Sciatic nerve (tissue), 2 donors: ENCODE measurements at regions not wholly inside any gene's neighbourhood (a gene's known extent, or its start where the extent isn't known, plus 50 kb on each side); places are given as distances from the start of the nearest gene placed in this dataset.
A peak's percentile ranks its signal among the peaks of the same experiment; 100 is the strongest.

ENCODE experiments used
- ATAC-seq: fragments of 200-7000 bp; cut with Tn5 transposase; one replicate; pipeline ENCODE4 v1.9.1; 2020; ENCODE audit warnings: mild to moderate bottlenecking, moderate library complexity
- DNase-seq: peaks from one replicate; pipeline ENCODE4 v3.0.0-alpha.2; 2020; ENCODE audit warnings: low spot score
- intact Hi-C: fragments of 100-400 bp; cut with DNase I; formaldehyde crosslinking; loops from one replicate; pipeline ENCODE4 v1.14.2; 2022
- donor health status: DM: no; HTN: no; CAD: no.
- donor health status: DM: no; HTN: no; CAD: no.

DNA sequence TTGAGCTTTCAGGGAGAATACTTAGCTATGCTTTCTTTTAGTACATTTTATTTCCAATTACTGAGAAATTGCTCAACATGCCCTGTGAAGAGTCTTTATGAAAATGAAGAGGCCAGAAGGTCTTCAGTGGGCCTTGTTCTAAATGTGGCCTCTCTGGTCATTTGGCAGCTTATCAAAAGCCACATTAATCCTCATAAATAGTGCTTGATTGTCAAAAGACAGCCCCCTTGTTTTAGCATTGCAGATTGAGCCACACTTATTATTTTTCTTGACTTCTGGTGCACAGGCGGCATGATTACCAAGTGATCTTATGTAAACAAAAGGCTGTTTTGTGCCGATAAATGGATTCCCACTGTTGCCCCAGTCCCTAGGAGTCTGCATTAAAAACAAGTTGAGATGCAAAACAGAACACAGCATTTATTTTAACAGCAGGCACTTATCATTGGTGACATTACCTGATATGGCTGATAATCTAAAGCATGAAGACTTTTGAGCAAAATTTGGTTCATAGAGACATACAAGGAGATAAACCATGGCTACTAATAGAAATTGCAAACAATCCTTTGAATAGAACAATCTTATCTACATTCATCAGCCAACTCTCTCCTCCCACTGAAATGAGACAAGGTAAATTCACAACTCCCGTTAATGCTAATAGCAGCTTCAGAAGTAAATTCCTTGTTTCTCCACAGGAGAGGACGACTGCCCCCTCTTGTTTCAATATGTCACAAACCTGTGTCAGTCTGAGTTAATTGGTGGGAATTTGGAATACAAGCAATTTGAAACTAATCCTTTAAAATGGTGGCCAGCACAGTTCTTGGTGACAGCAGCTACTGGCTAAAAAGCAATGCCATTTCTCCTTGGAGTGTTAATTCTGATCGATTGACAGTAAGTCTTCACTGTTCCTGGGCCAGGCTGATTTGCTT lies 194.3 kb downstream of the NSUN3 start:
- peak; percentile 58 for ATAC-seq
- intact Hi-C loops, result no loop called here
- DNase-seq, result no peak

- ATAC-seq (no peak), DNase-seq (no peak)
- intact Hi-C loops, result no loop called here
Measured at GRCh38 chr3:94258851-94259250, 196.0 kb downstream of the NSUN3 start.

GRCh38 chr3:94259291-94259690 lies 196.4 kb downstream of the NSUN3 start:
- DNase-seq, result no peak
- intact Hi-C loops, result no loop called here
- no peak for ATAC-seq

DNA sequence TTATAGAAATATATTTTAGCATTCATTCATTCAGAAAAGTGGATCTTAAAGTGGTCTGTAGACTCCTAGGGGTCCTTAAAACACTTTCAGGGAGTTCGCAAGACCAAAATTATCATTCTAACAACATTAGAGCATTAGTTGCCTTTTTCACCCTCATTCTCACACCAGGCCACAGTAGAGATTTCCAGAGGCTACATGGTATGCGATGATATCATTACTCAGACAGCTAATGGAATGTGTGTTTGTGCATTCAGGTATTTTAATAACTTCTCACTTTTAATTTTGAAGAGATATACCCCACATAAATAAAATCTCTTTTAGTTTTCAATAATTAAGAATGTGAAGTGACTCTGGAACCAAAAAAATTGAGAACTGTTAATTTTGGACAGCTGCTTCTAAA lies 206.9 kb downstream of the NSUN3 start:
- DNase-seq, result no peak
- intact Hi-C loops, result no loop called here
- no peak for ATAC-seq

DNA sequence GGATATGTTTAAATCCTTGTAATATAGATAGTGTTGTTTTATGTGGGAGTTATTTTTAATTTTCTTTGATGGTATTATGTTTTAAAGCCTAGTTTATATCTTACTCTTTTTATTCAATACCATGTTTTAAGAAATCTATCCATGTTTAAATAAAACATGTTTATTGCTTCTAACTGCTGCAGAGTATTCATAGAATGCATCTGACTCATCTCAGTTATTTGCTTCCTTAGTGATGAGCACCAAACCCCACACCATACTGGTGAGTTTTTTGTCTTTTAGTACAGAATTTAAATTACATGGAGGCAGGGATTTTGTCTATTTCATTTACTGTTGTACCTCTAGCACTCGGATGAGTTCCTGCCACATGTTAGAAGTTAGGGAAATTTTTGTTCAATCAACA lies 209.2 kb downstream of the NSUN3 start:
- ATAC-seq, result no peak
- intact Hi-C loops, result no loop called here
- no peak for DNase-seq

- ATAC-seq (no peak), DNase-seq (no peak)
- intact Hi-C loops, result no loop called here
Measured at GRCh38 chr3:94280958-94281357, 218.1 kb downstream of the NSUN3 start.

DNA sequence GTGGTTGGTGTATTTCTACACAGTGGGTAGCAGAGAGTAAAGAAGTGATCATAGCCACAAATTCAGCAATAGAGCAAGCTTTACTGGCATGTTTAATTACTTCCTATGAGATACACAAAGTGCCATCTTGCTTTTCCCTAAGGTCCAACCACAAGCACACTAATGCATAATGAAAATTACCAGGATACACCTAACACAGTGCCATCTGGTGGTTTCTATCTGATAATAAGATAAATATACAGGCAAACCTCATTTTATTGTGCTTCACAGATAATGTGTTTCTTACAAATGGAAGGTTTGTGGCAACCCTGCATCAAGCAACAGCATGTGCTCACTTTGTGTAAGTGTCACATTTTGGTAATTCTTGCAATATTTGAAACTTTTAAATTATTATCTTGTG lies 223.0 kb downstream of the NSUN3 start:
- intact Hi-C loops, result no loop called here
- DNase-seq, result no peak
- no peak for ATAC-seq

GRCh38 chr3:94291686-94292085 lies 228.8 kb downstream of the NSUN3 start:
- no peak for ATAC-seq
- DNase-seq, result no peak
- intact Hi-C loops, result no loop called here

DNA sequence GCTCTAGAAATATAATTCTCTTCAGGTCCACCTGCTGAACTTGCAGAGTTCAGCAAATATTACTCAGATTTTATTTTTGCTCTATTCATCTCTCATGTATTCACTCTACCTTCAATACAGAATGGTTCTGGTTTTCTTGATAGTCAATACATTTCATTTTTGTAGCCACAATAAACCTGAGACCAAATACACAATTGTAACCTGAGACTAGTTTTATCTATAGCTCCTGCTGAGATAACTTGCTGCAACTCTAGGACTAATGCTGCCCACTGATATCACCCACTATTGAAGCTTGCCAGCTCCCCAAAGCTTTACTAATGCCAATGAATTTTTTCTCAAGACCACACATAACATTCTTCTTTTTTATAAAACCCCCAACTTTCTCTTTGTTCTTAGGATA lies 229.3 kb downstream of the NSUN3 start:
- DNase-seq (no peak), ATAC-seq (no peak)
- intact Hi-C loops, result no loop called here

DNA sequence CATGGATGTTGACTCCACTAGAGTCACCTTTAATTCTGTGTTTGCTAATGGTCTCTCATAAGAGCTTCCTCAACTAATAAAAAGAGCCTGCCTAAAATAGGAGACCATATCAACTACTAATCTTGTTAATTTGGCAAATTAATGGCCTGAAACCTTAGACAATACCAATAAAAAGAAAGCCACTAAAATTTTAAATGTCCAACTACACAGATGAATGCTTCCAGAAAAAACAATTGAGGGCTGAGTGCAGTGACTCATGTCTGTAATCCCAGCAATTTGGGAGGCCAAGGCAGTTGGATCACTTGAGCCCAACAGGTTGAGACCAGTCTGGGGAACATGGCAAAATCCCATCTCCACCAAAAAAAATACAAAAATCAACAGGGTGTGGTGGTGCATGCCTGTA lies 230.9 kb downstream of the NSUN3 start:
- intact Hi-C loops, result no loop called here
- DNase-seq (no peak), ATAC-seq (no peak)

GRCh38 chr3:94294806-94295205 lies 231.9 kb downstream of the NSUN3 start:
- intact Hi-C loops, result no loop called here
- DNase-seq (no peak), ATAC-seq (no peak)

- ATAC-seq, result no peak
- intact Hi-C loops, result no loop called here
- no peak for DNase-seq
Measured at GRCh38 chr3:94299716-94300115, 236.9 kb downstream of the NSUN3 start.

DNA sequence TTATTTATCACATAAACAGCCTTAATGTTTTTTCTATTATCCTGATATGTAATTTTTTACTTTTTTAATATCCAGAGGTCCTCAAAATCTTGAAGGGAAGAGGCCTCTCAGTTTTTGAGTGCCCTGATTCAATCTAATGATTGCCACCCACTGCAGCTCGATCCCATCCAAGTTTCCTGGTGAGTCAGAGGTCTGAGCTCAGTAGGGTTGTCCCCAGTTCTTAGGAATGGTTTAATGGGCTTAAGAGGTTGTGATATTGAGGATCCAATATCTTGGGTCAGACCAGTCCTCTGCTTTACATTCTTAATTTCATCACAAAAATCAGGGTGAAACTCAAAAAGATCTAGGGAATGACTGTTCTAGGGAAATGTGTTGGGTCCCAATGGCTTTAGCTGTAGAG lies 238.5 kb downstream of the NSUN3 start:
- no peak for ATAC-seq
- intact Hi-C loops, result no loop called here
- no peak for DNase-seq

DNA sequence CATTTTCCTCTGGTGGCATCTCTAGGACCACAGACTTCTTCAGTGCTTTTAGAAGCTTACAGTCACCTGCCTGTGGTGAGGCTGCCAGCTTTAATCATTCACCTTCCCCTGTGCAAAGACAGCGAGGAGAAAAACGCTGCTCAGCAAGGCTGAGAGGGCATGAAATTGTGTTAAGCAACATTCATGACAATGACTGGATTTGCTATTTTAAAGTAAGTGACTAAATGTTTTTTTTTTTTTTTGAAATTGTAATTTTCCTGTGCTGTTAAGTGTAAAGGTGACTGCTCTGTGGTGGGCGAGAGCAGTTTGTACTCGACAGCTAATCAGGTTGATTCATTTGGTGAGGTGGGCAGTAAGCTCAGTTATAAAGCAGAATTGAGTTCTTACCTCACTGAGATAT lies 240.4 kb downstream of the NSUN3 start:
- ATAC-seq, result no peak
- intact Hi-C loops, result no loop called here
- DNase-seq, result no peak

GRCh38 chr3:94303897-94304296 lies 241.0 kb downstream of the NSUN3 start:
- ATAC-seq (peak; percentile 56), DNase-seq (no peak)
- intact Hi-C loops, result no loop called here

DNA sequence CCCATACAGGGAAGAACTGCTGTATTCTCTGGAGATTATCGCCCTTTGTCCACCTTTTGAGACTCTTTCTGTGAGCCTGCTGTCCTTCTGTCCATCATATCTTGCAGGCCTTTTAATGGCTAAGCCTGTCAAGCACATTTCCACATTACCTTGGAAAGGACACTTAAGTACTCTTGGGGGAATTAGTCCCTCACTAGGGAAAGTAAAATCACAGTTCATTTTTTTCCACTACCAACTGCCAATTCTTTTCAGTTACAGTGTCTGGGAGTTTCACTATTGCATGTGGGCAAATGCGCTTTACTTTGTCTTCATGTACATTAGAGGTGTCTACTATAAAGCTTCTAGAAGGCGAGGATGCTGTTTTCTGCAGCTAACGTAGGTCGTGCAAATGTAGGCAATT lies 242.1 kb downstream of the NSUN3 start:
- intact Hi-C loops, result no loop called here
- ATAC-seq, result peak; percentile 45
- DNase-seq, result no peak

GRCh38 chr3:94305835-94306611 lies 243.2 kb downstream of the NSUN3 start:
- intact Hi-C loops, result no loop called here
- DNase-seq (no peak), ATAC-seq (no peak)

DNA sequence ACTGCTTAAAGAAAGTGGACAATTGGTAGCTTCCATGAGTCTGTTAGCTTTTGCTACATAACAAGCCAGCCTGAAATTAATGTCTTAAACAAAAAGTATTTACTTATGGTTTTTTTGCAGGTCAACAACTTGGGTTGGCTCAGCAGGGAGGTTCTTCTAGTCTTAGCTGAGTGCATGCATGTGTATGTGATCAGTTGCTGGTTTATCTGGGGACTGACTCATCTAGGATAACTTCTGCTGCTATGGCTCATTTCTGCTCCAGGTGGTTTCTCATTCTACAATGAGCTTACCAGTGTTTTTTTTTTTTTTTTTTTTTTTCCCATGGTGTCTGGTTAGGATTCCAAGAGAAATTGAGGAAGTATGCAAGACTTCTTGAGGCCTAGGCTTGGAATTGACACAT lies 244.7 kb downstream of the NSUN3 start:
- ATAC-seq, result no peak
- DNase-seq, result no peak
- intact Hi-C loops, result no loop called here

DNA sequence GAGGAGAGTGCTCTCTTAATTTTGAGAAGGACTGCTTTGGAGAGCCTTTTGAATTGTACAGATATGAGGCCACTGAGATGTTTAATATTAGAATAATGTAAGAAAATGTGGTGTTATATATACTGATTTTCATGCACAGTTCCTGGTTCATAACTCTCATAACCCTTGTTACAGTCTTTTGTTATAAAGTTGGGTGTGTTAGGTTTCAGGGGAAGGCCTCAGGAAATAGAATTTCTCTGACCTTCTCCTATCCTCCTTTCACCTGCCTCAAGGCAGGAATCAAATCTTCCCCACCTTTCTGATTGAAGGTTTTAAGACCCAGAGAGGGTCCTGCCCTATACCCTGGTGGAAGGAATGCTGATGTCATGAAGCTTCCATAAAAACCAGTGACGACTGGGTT lies 245.9 kb downstream of the NSUN3 start:
- DNase-seq (no peak), ATAC-seq (no peak)
- intact Hi-C loops, result no loop called here

GRCh38 chr3:94310341-94311135 lies 247.7 kb downstream of the NSUN3 start:
- DNase-seq, result no peak
- intact Hi-C loops, result no loop called here
- ATAC-seq, result no peak
